ENCODE measurements at regions not wholly inside any gene's neighbourhood (a gene's known extent, or its start where the extent isn't known, plus 50 kb on each side); places are given as distances from the start of the nearest gene placed in this dataset.

- Mint-ChIP-seq H3K36me3 (peaks cover 7 to 11% (median 8%) of the 10 kb centered on the region in 3 donors), H3K27ac (no peak overlapping the region), H3K27me3 (ENCODE audit: low read depth in 3 of 3) (peaks cover 4 to 9% (median 6%) of the 10 kb centered on the region in 3 donors), H3K9me3 (peaks cover 17 to 47% (median 34%) of the 10 kb centered on the region in 6 donors), H3K4me3 (no peak overlapping the region), H3K4me1 (no peaks in the 10 kb centered on the region)
- no peak for DNase-seq
Measured at GRCh38 chr9:20170122-20170521, 381.3 kb upstream of the SLC24A2 start.

GRCh38 chr9:20152151-20152725 lies 363.4 kb upstream of the SLC24A2 start:
- H3K27ac Mint-ChIP-seq = no peak overlapping the region
- H3K4me1 Mint-ChIP-seq = no peaks in the 10 kb centered on the region
- H3K4me3 Mint-ChIP-seq = no peak overlapping the region
- no peaks in the 10 kb centered on the region for H3K36me3 Mint-ChIP-seq
- no peaks in the 10 kb centered on the region for H3K9me3 Mint-ChIP-seq
- peaks cover 0 to 2% (median 0%) of the 10 kb centered on the region in 3 donors for H3K27me3 Mint-ChIP-seq (ENCODE audit: low read depth in 3 of 3)
- no peak for DNase-seq

- no peak overlapping the region for H3K27ac Mint-ChIP-seq
Measured at GRCh38 chr9:20148416-20148815, 359.6 kb upstream of the SLC24A2 start.

GRCh38 chr9:20144197-20144596 lies 355.4 kb upstream of the SLC24A2 start:
- Mint-ChIP-seq H3K9me3 (peaks cover 0 to under 1% (median 0%) of the 10 kb centered on the region in 6 donors), H3K27me3 (ENCODE audit: low read depth in 3 of 3) (peaks cover 3 to 6% (median 5%) of the 10 kb centered on the region in 3 donors), H3K36me3 (no peaks in the 10 kb centered on the region), H3K4me3 (peak overlapping the region in 1 of 5 donors; percentile 8), H3K4me1 (peaks cover 0 to 8% of the 10 kb centered on the region in 2 donors), H3K27ac (no peak overlapping the region)
- DNase-seq = no peak

More at GRCh38 chr9:20148416-20148815, 359.6 kb upstream of the SLC24A2 start:
- H3K36me3 Mint-ChIP-seq = no peaks in the 10 kb centered on the region
- peaks cover 2 to 6% (median 5%) of the 10 kb centered on the region in 3 donors for H3K27me3 Mint-ChIP-seq (ENCODE audit: low read depth in 3 of 3)
- no peak overlapping the region for H3K4me3 Mint-ChIP-seq
- no peak for DNase-seq
- H3K4me1 Mint-ChIP-seq = peaks cover 0 to 8% of the 10 kb centered on the region in 2 donors
- H3K9me3 Mint-ChIP-seq = no peaks in the 10 kb centered on the region

GRCh38 chr9:20139763-20140290 lies 351.0 kb upstream of the SLC24A2 start:
- Mint-ChIP-seq H3K27ac (no peak overlapping the region), H3K27me3 (ENCODE audit: low read depth in 3 of 3) (peaks cover 3 to 8% (median 8%) of the 10 kb centered on the region in 3 donors), H3K4me1 (peaks cover 0 to 8% of the 10 kb centered on the region in 2 donors), H3K36me3 (no peaks in the 10 kb centered on the region), H3K4me3 (no peak overlapping the region), H3K9me3 (peaks cover 0 to 2% (median 0%) of the 10 kb centered on the region in 6 donors)
- no peak for DNase-seq

GRCh38 chr9:20138841-20139240 lies 350.0 kb upstream of the SLC24A2 start:
- peaks cover 1 to 4% (median 2%) of the 10 kb centered on the region in 3 donors for H3K27me3 Mint-ChIP-seq (ENCODE audit: low read depth in 3 of 3)

GRCh38 chr9:20138116-20138515 lies 349.3 kb upstream of the SLC24A2 start:
- peaks cover 0 to 2% (median 0%) of the 10 kb centered on the region in 6 donors for H3K9me3 Mint-ChIP-seq
- no peaks in the 10 kb centered on the region for H3K36me3 Mint-ChIP-seq
- no peaks in the 10 kb centered on the region for H3K4me1 Mint-ChIP-seq
- no peak overlapping the region for H3K27ac Mint-ChIP-seq
- peaks cover 1 to 4% (median 2%) of the 10 kb centered on the region in 3 donors for H3K27me3 Mint-ChIP-seq (ENCODE audit: low read depth in 3 of 3)
- DNase-seq = no peak
- H3K4me3 Mint-ChIP-seq = no peak overlapping the region

More at GRCh38 chr9:20138841-20139240, 350.0 kb upstream of the SLC24A2 start:
- H3K4me3 Mint-ChIP-seq = no peak overlapping the region
- no peak overlapping the region for H3K27ac Mint-ChIP-seq
- peaks cover 0 to under 1% of the 10 kb centered on the region in 2 donors for H3K4me1 Mint-ChIP-seq
- peaks cover 0 to 2% (median 0%) of the 10 kb centered on the region in 6 donors for H3K9me3 Mint-ChIP-seq
- H3K36me3 Mint-ChIP-seq = no peaks in the 10 kb centered on the region
- no peak for DNase-seq

- H3K4me3 Mint-ChIP-seq = no peak overlapping the region
- no peak for DNase-seq
- H3K27me3 Mint-ChIP-seq (ENCODE audit: low read depth in 3 of 3) = peaks cover 1 to 4% (median 2%) of the 10 kb centered on the region in 3 donors
- H3K9me3 Mint-ChIP-seq = peaks cover 0 to 2% (median 0%) of the 10 kb centered on the region in 6 donors
- H3K4me1 Mint-ChIP-seq = no peaks in the 10 kb centered on the region
- no peaks in the 10 kb centered on the region for H3K36me3 Mint-ChIP-seq
- H3K27ac Mint-ChIP-seq = no peak overlapping the region
Measured at GRCh38 chr9:20137425-20137824, 348.6 kb upstream of the SLC24A2 start.

GRCh38 chr9:20135119-20135697 lies 346.4 kb upstream of the SLC24A2 start:
- Mint-ChIP-seq H3K36me3 (no peaks in the 10 kb centered on the region), H3K27me3 (ENCODE audit: low read depth in 3 of 3) (peaks cover 0 to 7% (median 2%) of the 10 kb centered on the region in 3 donors), H3K9me3 (peaks cover 0 to 2% (median 0%) of the 10 kb centered on the region in 6 donors), H3K4me1 (no peaks in the 10 kb centered on the region), H3K27ac (no peak overlapping the region), H3K4me3 (no peak overlapping the region)
- no peak for DNase-seq

GRCh38 chr9:20125727-20126126 lies 336.9 kb upstream of the SLC24A2 start:
- H3K27ac Mint-ChIP-seq = no peak overlapping the region
- peaks cover 0 to 2% (median 0%) of the 10 kb centered on the region in 6 donors for H3K9me3 Mint-ChIP-seq
- DNase-seq = no peak
- H3K4me1 Mint-ChIP-seq = no peaks in the 10 kb centered on the region
- peaks cover 0 to 3% (median 0%) of the 10 kb centered on the region in 3 donors for H3K36me3 Mint-ChIP-seq
- peaks cover 0 to 1% (median 0%) of the 10 kb centered on the region in 3 donors for H3K27me3 Mint-ChIP-seq (ENCODE audit: low read depth in 3 of 3)
- H3K4me3 Mint-ChIP-seq = no peak overlapping the region

- no peak overlapping the region for H3K27ac Mint-ChIP-seq
- peaks cover 0 to 3% (median 0%) of the 10 kb centered on the region in 3 donors for H3K36me3 Mint-ChIP-seq
- H3K4me1 Mint-ChIP-seq = no peaks in the 10 kb centered on the region
- peaks cover 0 to 11% (median under 1%) of the 10 kb centered on the region in 6 donors for H3K9me3 Mint-ChIP-seq
- no peak overlapping the region for H3K4me3 Mint-ChIP-seq
- DNase-seq = no peak
- peaks cover 0 to 3% (median 1%) of the 10 kb centered on the region in 3 donors for H3K27me3 Mint-ChIP-seq (ENCODE audit: low read depth in 3 of 3)
Measured at GRCh38 chr9:20119566-20119965, 330.7 kb upstream of the SLC24A2 start.

GRCh38 chr9:20117986-20118385 lies 329.1 kb upstream of the SLC24A2 start:
- Mint-ChIP-seq H3K27me3 (ENCODE audit: low read depth in 3 of 3) (peaks cover 1 to 6% (median 3%) of the 10 kb centered on the region in 3 donors), H3K27ac (no peak overlapping the region), H3K36me3 (peaks cover 0 to 3% (median 0%) of the 10 kb centered on the region in 3 donors), H3K4me1 (no peaks in the 10 kb centered on the region), H3K9me3 (peaks cover 0 to 14% (median 2%) of the 10 kb centered on the region in 6 donors), H3K4me3 (no peak overlapping the region)
- no peak for DNase-seq

- Mint-ChIP-seq H3K4me3 (no peak overlapping the region), H3K36me3 (no peaks in the 10 kb centered on the region), H3K27ac (no peak overlapping the region)
Measured at GRCh38 chr9:20117482-20117881, 328.6 kb upstream of the SLC24A2 start.

GRCh38 chr9:20114974-20115373 lies 326.1 kb upstream of the SLC24A2 start:
- no peak overlapping the region for H3K4me3 Mint-ChIP-seq
- H3K27ac Mint-ChIP-seq = no peak overlapping the region
- peaks cover 0 to 12% (median 2%) of the 10 kb centered on the region in 6 donors for H3K9me3 Mint-ChIP-seq
- no peaks in the 10 kb centered on the region for H3K36me3 Mint-ChIP-seq
- peaks cover 0 to 6% (median 4%) of the 10 kb centered on the region in 3 donors for H3K27me3 Mint-ChIP-seq (ENCODE audit: low read depth in 3 of 3)
- no peak for DNase-seq
- no peaks in the 10 kb centered on the region for H3K4me1 Mint-ChIP-seq

More at GRCh38 chr9:20117482-20117881, 328.6 kb upstream of the SLC24A2 start:
- H3K27me3 Mint-ChIP-seq (ENCODE audit: low read depth in 3 of 3) = peaks cover 1 to 6% (median 4%) of the 10 kb centered on the region in 3 donors
- H3K9me3 Mint-ChIP-seq = peaks cover 0 to 14% (median 2%) of the 10 kb centered on the region in 6 donors
- H3K4me1 Mint-ChIP-seq = no peaks in the 10 kb centered on the region
- no peak for DNase-seq

Measured in immature natural killer cell (primary cell).